Upper lobe of left lung (tissue), 6 donors: ENCODE measurements at regions not wholly inside any gene's neighbourhood (a gene's known extent, or its start where the extent isn't known, plus 50 kb on each side); places are given as distances from the start of the nearest gene placed in this dataset.

Experiments
- ATAC-seq, 2 donors: fragments of 200-7000 bp; cut with Tn5 transposase; one replicate each; pipeline ENCODE4 v1.9.1; 2022; ENCODE audit warnings: mild to moderate bottlenecking in 2 of 2, moderate library complexity in 2 of 2; ENCODE audit not compliant: low FRiP score in 2 of 2
- DNase-seq, 2 donors: peaks; one replicate each; pipeline ENCODE4 v3.0.0-alpha.2; 2019 to 2020
- H3K27ac ChIP-seq, 4 donors: fragments of 200-600 bp; sonication (generic); one replicate each; pipeline ENCODE4 v1.5.1; 2016 to 2019
- H3K27me3 ChIP-seq, 4 donors: fragments of 200-600 bp; sonication (generic); one replicate each; pipeline ENCODE4 v1.5.1; 2017 to 2019
- H3K36me3 ChIP-seq, 4 donors: fragments of 200-600 bp; sonication (generic); one replicate each; pipeline ENCODE4 v1.5.1; 2016 to 2019
- H3K4me1 ChIP-seq, 4 donors: fragments of 200-600 bp; sonication (generic); one replicate each; pipeline ENCODE4 v1.5.1; 2018 to 2019
- H3K4me3 ChIP-seq, 4 donors: fragments of 200-600 bp; sonication (generic); one replicate each; pipeline ENCODE4 v1.5.1; 2017 to 2019; ENCODE audit warnings: mild to moderate bottlenecking in 2 of 4, moderate library complexity in 1 of 4
- H3K9me3 ChIP-seq, 4 donors: fragments of 200-600 bp; sonication (generic); one replicate each; pipeline ENCODE4 v1.5.1; 2018 to 2019
- CTCF ChIP-seq, 6 experiments: fragments of 450-650 bp in 4 of 6; fragments of 200-600 bp in 2 of 6; sonication (generic) in 2 of 6; IDR thresholded peaks; one replicate each; pipeline ENCODE4 v1.5.1; 2016 to 2019; ENCODE audit warnings: antibody characterized with exemption in 6 of 6
- EP300 ChIP-seq, 4 donors: sonication (generic); formaldehyde crosslinking; IDR thresholded peaks; one replicate each; pipeline ENCODE4 v1.5.1; 2017; ENCODE audit warnings: antibody characterized with exemption in 4 of 4, control low read depth in 2 of 4
- POLR2A ChIP-seq, 4 donors: fragments of 450-650 bp; IDR thresholded peaks; one replicate each; pipeline ENCODE4 v1.5.1; 2016 to 2017; ENCODE audit warnings: antibody characterized with exemption in 4 of 4, mild to moderate bottlenecking in 2 of 4
- POLR2AphosphoS5 ChIP-seq, 2 donors: sonication (generic); formaldehyde crosslinking; IDR thresholded peaks; one replicate each; pipeline ENCODE4 v1.5.1; 2017; ENCODE audit warnings: antibody characterized with exemption in 2 of 2
- WGBS, 2 donors: methylation state at CpG; one replicate each; pipeline ENCODE4 v1.1.5; 2017 to 2018; 5-methylcytosine and 5-hydroxymethylcytosine counted together
- donor health status: DM: no; HTN: no; CAD: no; lungs with moderate emphysema.
- donor health status: DM: no; HTN: yes; CAD: no; lungs with severe emphysema.

GRCh38 chr10:125441151-125441550 lies 241.8 kb downstream of the TEX36 start:
- 61 to 75% methylated on average over 4 of the region's 4 CpGs for WGBS, 2 donors
- DNase-seq = no peak
- Histone ChIP-seq H3K27me3 (no peaks in the 10 kb centered on the region), H3K27ac (no peak overlapping the region), H3K9me3 (no peaks in the 10 kb centered on the region), H3K4me1 (no peaks in the 10 kb centered on the region), H3K36me3 (no peaks in the 10 kb centered on the region), H3K4me3 (no peak overlapping the region)
- no peak for ATAC-seq
- TF ChIP-seq CTCF (IDR thresholded peaks at IDR 0.05) (no peak), EP300 (IDR thresholded peaks at IDR 0.05) (no peak), POLR2AphosphoS5 (IDR thresholded peaks at IDR 0.05) (no peak), POLR2A (IDR thresholded peaks at IDR 0.05) (no peak)

DNA sequence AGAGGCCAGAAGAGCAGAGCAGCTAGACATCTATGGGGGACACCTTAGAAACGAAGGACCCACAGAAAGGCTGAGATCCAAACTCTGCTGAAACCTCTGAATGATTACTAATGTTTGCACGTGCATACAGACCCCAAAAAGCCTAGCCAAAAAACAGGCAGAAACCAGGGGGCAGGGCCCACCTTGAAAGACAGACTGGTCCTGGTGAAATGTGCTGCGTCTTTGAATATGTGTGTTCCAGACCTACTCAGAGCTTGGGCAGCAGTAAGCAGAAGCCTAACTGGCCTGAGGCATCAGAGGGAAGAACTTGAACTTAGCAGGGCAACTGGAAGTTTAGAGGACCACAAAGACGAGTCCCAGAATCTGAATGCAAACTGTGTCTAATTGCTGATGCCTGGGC lies 251.8 kb downstream of the TEX36 start:
- Histone ChIP-seq H3K4me3 (no peak overlapping the region), H3K4me1 (no peaks in the 10 kb centered on the region), H3K9me3 (peaks cover 0 to 6% (median 0%) of the 10 kb centered on the region in 4 donors), H3K36me3 (no peaks in the 10 kb centered on the region), H3K27ac (no peak overlapping the region), H3K27me3 (no peaks in the 10 kb centered on the region)
- ATAC-seq (no peak), DNase-seq (no peak)
- TF ChIP-seq CTCF (IDR thresholded peaks at IDR 0.05) (no peak), EP300 (IDR thresholded peaks at IDR 0.05) (no peak), POLR2AphosphoS5 (IDR thresholded peaks at IDR 0.05) (no peak), POLR2A (IDR thresholded peaks at IDR 0.05) (no peak)
- 78 to 83% methylated on average over 4 of the region's 4 CpGs for WGBS, 2 donors

DNA sequence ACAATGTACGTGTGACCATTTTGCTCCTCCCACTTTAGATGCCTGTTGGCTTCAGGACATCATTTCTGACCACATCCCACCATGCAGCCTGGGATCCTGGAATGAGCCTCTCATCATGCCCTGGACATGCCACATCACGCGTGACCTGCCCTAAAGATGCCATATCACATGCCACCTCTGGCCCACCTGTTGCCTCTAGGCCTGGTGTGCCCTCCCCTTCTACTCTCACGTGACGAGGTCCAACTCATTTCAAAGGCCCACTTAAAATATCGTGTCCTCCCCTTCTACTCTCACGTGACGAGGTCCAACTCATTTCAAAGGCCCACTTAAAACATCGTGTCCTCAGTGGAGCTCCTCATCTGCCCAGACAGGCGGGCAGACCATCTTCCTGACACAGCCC lies 254.9 kb downstream of the TEX36 start:
- Histone ChIP-seq H3K9me3 (no peaks in the 10 kb centered on the region), H3K4me1 (no peaks in the 10 kb centered on the region), H3K27me3 (no peaks in the 10 kb centered on the region), H3K27ac (no peak overlapping the region), H3K36me3 (no peaks in the 10 kb centered on the region), H3K4me3 (no peak overlapping the region)
- WGBS, 2 donors = 86 to 87% methylated on average over 10 of the region's 10 CpGs
- DNase-seq (no peak), ATAC-seq (no peak)
- TF ChIP-seq POLR2A (IDR thresholded peaks at IDR 0.05) (no peak), CTCF (IDR thresholded peaks at IDR 0.05) (no peak), POLR2AphosphoS5 (IDR thresholded peaks at IDR 0.05) (no peak), EP300 (IDR thresholded peaks at IDR 0.05) (no peak)

DNA sequence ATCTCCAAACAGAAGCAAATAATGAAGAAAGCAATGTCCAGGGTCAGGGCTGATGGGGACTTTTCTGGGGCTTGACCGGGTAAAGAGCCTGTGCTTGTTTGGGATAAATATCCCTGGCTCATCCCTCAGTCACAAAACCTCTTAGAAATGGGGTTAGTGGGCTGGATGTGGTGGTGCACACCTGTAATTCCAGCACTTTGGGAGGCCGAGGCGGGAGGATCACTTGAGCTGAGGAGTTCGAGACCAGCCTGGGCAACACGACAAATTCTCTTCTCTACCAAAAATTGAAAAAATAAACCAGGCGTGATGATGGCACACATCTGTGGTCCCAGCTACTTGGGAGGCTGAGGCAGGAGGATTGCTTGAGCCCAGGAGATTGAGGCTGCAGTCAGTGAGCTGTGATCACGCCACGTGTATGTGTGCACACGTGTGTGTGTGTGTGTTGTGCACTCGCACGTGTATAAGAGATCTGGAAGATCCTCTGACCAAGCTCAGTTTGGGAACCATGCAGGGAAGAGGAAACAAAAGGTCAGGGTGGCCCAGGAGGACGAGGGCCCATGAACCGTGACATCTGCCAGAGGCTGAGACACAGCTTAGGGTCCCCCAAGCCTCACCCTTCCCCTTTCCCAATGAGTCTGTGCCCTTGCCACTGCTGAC lies 258.6 kb downstream of the TEX36 start:
- no peaks in the 10 kb centered on the region for H3K27me3 ChIP-seq

More for the DNA sequence above, 258.6 kb downstream of the TEX36 start:
- WGBS, 2 donors = 86 to 93% methylated on average over 11 to 13 of the region's 13 CpGs
- no peak for ATAC-seq
- H3K27ac ChIP-seq = no peak overlapping the region
- H3K4me1 ChIP-seq = no peaks in the 10 kb centered on the region
- no peaks in the 10 kb centered on the region for H3K9me3 ChIP-seq
- TF ChIP-seq POLR2A (IDR thresholded peaks at IDR 0.05) = no peak
- no peak for TF ChIP-seq EP300 (IDR thresholded peaks at IDR 0.05)
- TF ChIP-seq POLR2AphosphoS5 (IDR thresholded peaks at IDR 0.05) = no peak
- no peak for TF ChIP-seq CTCF (IDR thresholded peaks at IDR 0.05)
- H3K4me3 ChIP-seq = no peak overlapping the region
- DNase-seq = no peak
- no peaks in the 10 kb centered on the region for H3K36me3 ChIP-seq
